Neural cell (in vitro differentiated cells): ENCODE measurements at regions not wholly inside any gene's neighbourhood (a gene's known extent, or its start where the extent isn't known, plus 50 kb on each side); places are given as distances from the start of the nearest gene placed in this dataset.

Experiments
- EP300 ChIP-seq: fragments of 450-650 bp; conservative IDR thresholded peaks from 2 replicates; pipeline ENCODE4 v1.6.1; 2014; ENCODE audit warnings: antibody characterized with exemption, mild to moderate bottlenecking, moderate library complexity; ENCODE audit not compliant: poor library complexity, severe bottlenecking
- TF ChIP-seq, protein P1 (sequence below): fragments of 450-650 bp; IDR thresholded peaks from 2 replicates; pipeline ENCODE4 v1.5.1; 2014; ENCODE audit warnings: antibody characterized with exemption, mild to moderate bottlenecking, moderate library complexity; ENCODE audit not compliant: poor library complexity, severe bottlenecking

DNA sequence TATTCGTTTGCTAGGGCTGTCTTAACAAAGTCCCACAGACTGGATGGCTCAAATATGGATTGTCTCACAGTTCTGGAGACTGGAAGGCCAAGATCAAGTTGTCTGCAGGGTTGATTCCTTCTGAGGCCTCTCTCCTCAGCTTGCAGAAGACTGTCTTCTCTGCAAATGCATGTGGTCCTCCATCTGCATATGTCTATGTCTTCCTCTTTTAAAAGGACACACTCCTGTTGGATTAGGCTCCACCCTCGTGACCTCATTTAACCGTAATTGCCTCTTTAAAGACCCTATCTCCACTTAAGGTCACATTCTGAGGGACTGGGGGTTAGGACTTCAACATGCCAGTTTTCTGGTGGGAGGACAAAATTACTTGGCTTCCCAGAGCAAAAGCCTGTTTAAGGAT is 123.3 kb downstream of the SLC38A6 start:
- TF ChIP-seq EP300 = no peak
- TF ChIP-seq, protein P1, sequence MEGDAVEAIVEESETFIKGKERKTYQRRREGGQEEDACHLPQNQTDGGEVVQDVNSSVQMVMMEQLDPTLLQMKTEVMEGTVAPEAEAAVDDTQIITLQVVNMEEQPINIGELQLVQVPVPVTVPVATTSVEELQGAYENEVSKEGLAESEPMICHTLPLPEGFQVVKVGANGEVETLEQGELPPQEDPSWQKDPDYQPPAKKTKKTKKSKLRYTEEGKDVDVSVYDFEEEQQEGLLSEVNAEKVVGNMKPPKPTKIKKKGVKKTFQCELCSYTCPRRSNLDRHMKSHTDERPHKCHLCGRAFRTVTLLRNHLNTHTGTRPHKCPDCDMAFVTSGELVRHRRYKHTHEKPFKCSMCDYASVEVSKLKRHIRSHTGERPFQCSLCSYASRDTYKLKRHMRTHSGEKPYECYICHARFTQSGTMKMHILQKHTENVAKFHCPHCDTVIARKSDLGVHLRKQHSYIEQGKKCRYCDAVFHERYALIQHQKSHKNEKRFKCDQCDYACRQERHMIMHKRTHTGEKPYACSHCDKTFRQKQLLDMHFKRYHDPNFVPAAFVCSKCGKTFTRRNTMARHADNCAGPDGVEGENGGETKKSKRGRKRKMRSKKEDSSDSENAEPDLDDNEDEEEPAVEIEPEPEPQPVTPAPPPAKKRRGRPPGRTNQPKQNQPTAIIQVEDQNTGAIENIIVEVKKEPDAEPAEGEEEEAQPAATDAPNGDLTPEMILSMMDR = no peak
